Ascending aorta (tissue), 2 donors: ENCODE measurements at regions not wholly inside any gene's neighbourhood (a gene's known extent, or its start where the extent isn't known, plus 50 kb on each side); places are given as distances from the start of the nearest gene placed in this dataset.
A peak's percentile ranks its signal among the peaks of the same experiment; 100 is the strongest.

Experiments used
- DNase-seq, 2 donors: peaks; one replicate each; pipeline ENCODE4 v3.0.0-alpha.2; 2019; ENCODE audit warnings: low spot score in 2 of 2
- H3K27ac ChIP-seq, 2 donors: fragments of 200-600 bp; sonication (generic); one replicate each; pipeline ENCODE4 v1.5.1; 2016 to 2017; ENCODE audit warnings: mild to moderate bottlenecking in 1 of 2
- H3K27me3 ChIP-seq: fragments of 200-600 bp; sonication (generic); one replicate; pipeline ENCODE4 v1.5.1; 2017
- H3K36me3 ChIP-seq, 2 donors: fragments of 200-600 bp; sonication (generic); one replicate each; pipeline ENCODE4 v1.5.1; 2016
- H3K4me1 ChIP-seq, 2 donors: fragments of 200-600 bp; sonication (generic); one replicate each; pipeline ENCODE4 v1.5.1; 2016 to 2017; ENCODE audit warnings: mild to moderate bottlenecking in 1 of 2
- H3K4me3 ChIP-seq, 2 donors: fragments of 200-600 bp; sonication (generic); one replicate each; pipeline ENCODE4 v1.5.1; 2016 to 2017; ENCODE audit warnings: mild to moderate bottlenecking in 1 of 2
- H3K9me3 ChIP-seq, 2 donors: fragments of 200-600 bp; sonication (generic); one replicate each; pipeline ENCODE4 v1.5.1; 2016
- intact Hi-C: fragments of 100-400 bp; cut with DNase I; formaldehyde crosslinking; loops from one replicate; pipeline ENCODE4 v1.15.1; 2023
- TF ChIP-seq, protein P1 (sequence below), 3 experiments: fragments of 200-600 bp in 2 of 3; fragments of 450-650 bp in 1 of 3; sonication (generic) in 2 of 3; IDR thresholded peaks; one replicate each; pipeline ENCODE4 v1.5.1; 2016 to 2019; ENCODE audit warnings: antibody characterized with exemption in 3 of 3, mild to moderate bottlenecking in 1 of 3, moderate library complexity in 1 of 3

DNA sequence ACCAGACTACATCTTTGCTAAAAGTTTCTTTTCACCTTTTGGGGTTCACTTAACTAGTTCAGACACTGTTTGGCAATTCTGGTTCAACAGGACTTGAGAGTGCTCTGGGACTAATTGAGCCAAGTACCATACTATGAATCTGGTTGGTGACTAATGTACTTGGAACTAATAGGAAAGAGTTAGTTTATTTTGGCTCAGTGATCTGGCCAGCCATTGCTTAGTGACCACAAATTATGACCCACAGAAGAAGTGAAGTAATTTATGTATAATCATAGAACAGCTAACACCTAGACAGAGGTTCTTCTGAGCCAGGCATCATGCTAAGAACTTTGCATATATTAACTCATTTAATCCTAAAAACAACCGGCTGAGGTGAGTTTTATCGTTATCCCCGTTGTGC is 126.5 kb upstream of the JCAD start:
- Histone ChIP-seq H3K4me3 (peak overlapping the region in 1 of 2 donors; percentile 1), H3K27ac (peak overlapping the region in 1 of 2 donors; percentile 15), H3K27me3 (no peaks in the 10 kb centered on the region), H3K4me1 (peaks cover 6 to 39% of the 10 kb centered on the region in 2 donors), H3K9me3 (no peaks in the 10 kb centered on the region), H3K36me3 (no peaks in the 10 kb centered on the region)
- TF ChIP-seq, protein P1, sequence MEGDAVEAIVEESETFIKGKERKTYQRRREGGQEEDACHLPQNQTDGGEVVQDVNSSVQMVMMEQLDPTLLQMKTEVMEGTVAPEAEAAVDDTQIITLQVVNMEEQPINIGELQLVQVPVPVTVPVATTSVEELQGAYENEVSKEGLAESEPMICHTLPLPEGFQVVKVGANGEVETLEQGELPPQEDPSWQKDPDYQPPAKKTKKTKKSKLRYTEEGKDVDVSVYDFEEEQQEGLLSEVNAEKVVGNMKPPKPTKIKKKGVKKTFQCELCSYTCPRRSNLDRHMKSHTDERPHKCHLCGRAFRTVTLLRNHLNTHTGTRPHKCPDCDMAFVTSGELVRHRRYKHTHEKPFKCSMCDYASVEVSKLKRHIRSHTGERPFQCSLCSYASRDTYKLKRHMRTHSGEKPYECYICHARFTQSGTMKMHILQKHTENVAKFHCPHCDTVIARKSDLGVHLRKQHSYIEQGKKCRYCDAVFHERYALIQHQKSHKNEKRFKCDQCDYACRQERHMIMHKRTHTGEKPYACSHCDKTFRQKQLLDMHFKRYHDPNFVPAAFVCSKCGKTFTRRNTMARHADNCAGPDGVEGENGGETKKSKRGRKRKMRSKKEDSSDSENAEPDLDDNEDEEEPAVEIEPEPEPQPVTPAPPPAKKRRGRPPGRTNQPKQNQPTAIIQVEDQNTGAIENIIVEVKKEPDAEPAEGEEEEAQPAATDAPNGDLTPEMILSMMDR (IDR thresholded peaks at IDR 0.05), result no peak
- intact Hi-C loops, result loop anchor here (5.0 kb wide), 1 partner anchor 129 kb away; the partner anchor contains the start of gene JCAD
- no peak for DNase-seq

DNA sequence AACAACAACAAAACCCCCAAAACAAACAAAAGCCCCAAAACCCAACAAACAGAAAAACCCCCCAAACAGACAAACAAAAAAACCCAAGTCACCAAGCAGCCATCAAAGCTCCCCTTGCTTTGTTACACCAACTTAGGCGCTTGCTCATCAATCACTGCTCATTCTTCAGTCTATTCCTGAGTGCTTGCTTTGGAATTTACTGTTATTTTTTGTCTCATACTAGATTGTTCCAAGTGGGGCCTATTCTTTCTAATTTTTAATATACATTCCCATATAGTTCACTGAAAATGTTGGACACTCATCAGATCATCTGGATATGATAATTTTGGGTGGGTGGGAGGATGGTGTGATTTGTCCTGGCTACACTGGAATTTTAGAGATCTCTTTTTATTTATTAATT is 126.0 kb upstream of the JCAD start:
- Histone ChIP-seq H3K27me3 (no peaks in the 10 kb centered on the region), H3K4me1 (peaks cover 6 to 39% of the 10 kb centered on the region in 2 donors), H3K4me3 (no peak overlapping the region), H3K9me3 (no peaks in the 10 kb centered on the region), H3K27ac (no peak overlapping the region), H3K36me3 (no peaks in the 10 kb centered on the region)
- intact Hi-C loops, result loop anchor here (5.0 kb wide), 1 partner anchor 128 kb away; the partner anchor contains the start of gene JCAD
- TF ChIP-seq, protein P1 (IDR thresholded peaks at IDR 0.05), result no peak
- no peak for DNase-seq

DNA sequence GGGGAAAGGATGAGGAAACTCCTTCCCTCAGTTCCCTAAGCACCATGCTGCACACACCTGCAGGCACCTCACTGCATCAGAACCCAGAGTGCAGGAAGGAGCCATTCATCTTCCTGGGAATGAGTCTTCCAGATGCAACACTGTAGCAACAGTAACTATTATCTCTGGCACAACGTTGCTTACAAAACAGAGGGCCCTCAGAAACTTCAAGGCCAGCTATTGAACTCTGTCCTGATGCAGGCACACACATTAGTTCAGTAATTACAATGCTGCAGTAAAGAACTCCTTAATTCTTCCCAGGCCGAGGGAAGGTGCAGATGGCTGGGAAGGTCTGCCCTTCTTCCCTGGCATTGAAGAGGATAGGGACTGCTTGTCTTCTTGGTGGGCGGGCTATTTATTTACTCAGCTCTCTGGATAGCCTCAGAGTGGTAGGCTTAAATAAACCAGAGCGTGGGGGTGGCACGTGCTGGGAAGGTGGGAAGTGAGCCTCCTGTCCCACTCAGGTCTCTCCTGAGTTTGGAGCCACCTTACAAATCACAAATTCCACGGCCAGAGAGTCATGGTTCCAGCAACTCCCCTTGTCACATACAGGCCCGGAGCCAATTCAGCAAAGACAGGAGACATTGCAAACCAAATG is 125.1 kb upstream of the JCAD start:
- intact Hi-C loops, result loop anchor here (5.0 kb wide), 1 partner anchor 127 kb away; the partner anchor contains the start of gene JCAD
- H3K27ac ChIP-seq, result no peak overlapping the region
- no peak overlapping the region for H3K4me3 ChIP-seq
- peaks cover 6 to 39% of the 10 kb centered on the region in 2 donors for H3K4me1 ChIP-seq
- H3K27me3 ChIP-seq, result no peaks in the 10 kb centered on the region
- no peaks in the 10 kb centered on the region for H3K36me3 ChIP-seq
- H3K9me3 ChIP-seq, result no peaks in the 10 kb centered on the region
- DNase-seq, result no peak
- TF ChIP-seq, protein P1 (IDR thresholded peaks at IDR 0.05), result no peak

DNA sequence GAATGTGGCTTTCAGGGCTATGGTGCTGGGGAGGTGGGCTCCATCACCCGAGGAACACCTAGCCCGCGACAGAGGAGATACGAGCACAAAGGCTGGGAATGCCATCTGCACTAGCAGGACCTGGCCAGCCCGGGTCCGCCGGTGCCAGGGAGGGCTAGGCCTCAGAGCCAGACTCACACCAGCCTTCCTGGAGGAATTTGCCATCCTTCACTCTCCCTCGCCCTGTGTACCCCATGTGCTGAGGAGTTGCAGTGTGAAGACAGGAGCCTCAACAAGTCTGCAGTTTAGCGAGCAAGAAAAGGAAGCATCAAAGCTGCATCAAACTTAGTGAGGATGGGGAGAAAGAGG is 123.6 kb upstream of the JCAD start:
- DNase-seq, result no peak
- intact Hi-C loops, result no loop called here
- Histone ChIP-seq H3K27ac (peak overlapping the region; percentile 42 to 56), H3K4me1 (peaks cover 6 to 31% of the 10 kb centered on the region in 2 donors), H3K4me3 (no peak overlapping the region), H3K9me3 (no peaks in the 10 kb centered on the region), H3K36me3 (no peaks in the 10 kb centered on the region), H3K27me3 (no peaks in the 10 kb centered on the region)
- TF ChIP-seq, protein P1 (IDR thresholded peaks at IDR 0.05), result no peak

DNA sequence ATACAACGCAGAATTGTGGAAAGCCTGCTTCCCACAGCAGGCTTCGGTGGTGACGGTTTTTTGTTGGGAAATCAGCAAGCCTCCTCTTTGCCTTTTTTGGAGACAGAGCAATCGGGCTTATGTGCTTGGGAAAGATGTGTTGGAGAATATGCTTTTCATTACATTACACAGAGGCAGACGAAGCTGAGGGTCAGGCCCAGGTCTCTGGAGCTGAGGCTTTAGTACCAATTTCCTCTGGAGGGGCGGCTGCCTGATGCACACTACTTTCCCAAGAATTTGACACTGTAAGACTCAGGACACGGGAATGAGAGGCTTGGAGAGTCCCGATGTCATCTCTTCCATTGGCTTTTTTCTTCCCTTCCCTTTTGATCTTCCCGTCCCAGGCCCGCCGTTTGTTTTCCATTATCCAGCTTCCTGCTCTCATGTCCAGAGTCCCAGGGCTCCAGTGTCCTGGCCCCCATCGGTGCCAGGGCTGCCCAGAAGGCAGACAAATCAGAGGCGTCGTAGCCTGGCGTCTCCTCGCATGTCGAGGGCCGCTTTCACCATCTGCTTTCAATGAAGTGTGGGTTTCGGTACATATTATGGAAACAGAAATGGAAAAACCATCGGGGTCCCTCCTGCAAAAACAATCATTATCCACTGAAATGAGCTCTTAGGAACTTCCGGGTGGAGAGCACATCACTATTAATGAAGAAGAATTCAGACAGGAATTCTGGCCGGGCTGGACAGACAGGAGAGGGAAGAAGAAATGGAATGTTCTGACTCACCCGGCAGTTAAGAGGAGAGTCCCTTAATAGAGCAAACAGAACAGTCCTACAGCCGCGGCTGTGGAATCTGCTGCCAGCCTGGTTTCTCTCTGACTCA is 123.0 kb upstream of the JCAD start:
- Histone ChIP-seq H3K4me1 (peaks cover 6 to 25% of the 10 kb centered on the region in 2 donors), H3K4me3 (no peak overlapping the region), H3K9me3 (no peaks in the 10 kb centered on the region), H3K27me3 (no peaks in the 10 kb centered on the region), H3K27ac (peak overlapping the region; percentile 42 to 56), H3K36me3 (no peaks in the 10 kb centered on the region)
- DNase-seq, result no peak
- intact Hi-C loops, result no loop called here
- TF ChIP-seq, protein P1 (IDR thresholded peaks at IDR 0.05), result no peak
